Endodermal cell (in vitro differentiated cells): ENCODE measurements at regions not wholly inside any gene's neighbourhood (a gene's known extent, or its start where the extent isn't known, plus 50 kb on each side); places are given as distances from the start of the nearest gene placed in this dataset.

Experiments used
- DNase-seq: peaks from one replicate; pipeline ENCODE4 v3.0.0-alpha.2; 2017
- H3K27ac ChIP-seq: 2 replicates; pipeline ENCODE4 v1.5.1; 2013; ENCODE audit warnings: mild to moderate bottlenecking, low read depth, low read length, moderate library complexity
- H3K27me3 ChIP-seq: 2 replicates; pipeline ENCODE4 v1.6.1; 2013; ENCODE audit warnings: mild to moderate bottlenecking, low read length, moderate library complexity; ENCODE audit not compliant: insufficient read depth, control insufficient read depth, poor library complexity, severe bottlenecking
- H3K36me3 ChIP-seq: 2 replicates; pipeline ENCODE4 v1.7.0; 2013; ENCODE audit warnings: mild to moderate bottlenecking, low read length, moderate library complexity; ENCODE audit not compliant: control insufficient read depth, insufficient read depth
- H3K4me1 ChIP-seq: one replicate; pipeline ENCODE4 v1.7.0; 2013; ENCODE audit warnings: low read length; ENCODE audit not compliant: control insufficient read depth, insufficient read depth
- H3K4me3 ChIP-seq: 2 replicates; pipeline ENCODE4 v1.5.1; 2013; ENCODE audit warnings: mild to moderate bottlenecking, low read length, moderate library complexity
- H3K9ac ChIP-seq: 2 replicates; pipeline ENCODE4 v1.6.1; 2013; ENCODE audit warnings: mild to moderate bottlenecking, low read length, moderate library complexity; ENCODE audit not compliant: poor library complexity, severe bottlenecking; ENCODE audit errors: extremely low read depth
- H3K9me3 ChIP-seq: 2 replicates; pipeline ENCODE4 v1.6.1; 2013; ENCODE audit warnings: mild to moderate bottlenecking, low read length, moderate library complexity; ENCODE audit not compliant: control insufficient read depth
- H3K27ac Mint-ChIP-seq: 2 replicates; pipeline ENCODE4 v1.8.0; 2020; ENCODE audit warnings: mixed read lengths
- H3K27me3 Mint-ChIP-seq: 2 replicates; pipeline ENCODE4 v1.8.0; 2021; ENCODE audit warnings: mild to moderate bottlenecking, mixed read lengths; ENCODE audit not compliant: insufficient read depth
- H3K36me3 Mint-ChIP-seq: 2 replicates; pipeline ENCODE4 v1.8.0; 2020; ENCODE audit warnings: low read depth, mixed read lengths
- H3K4me1 Mint-ChIP-seq: 2 replicates; pipeline ENCODE4 v1.8.0; 2020; ENCODE audit warnings: mixed read lengths
- H3K4me3 Mint-ChIP-seq: 2 replicates; pipeline ENCODE4 v1.8.0; 2020; ENCODE audit warnings: mild to moderate bottlenecking, moderate library complexity, mixed read lengths
- H3K9me3 Mint-ChIP-seq: 2 replicates; pipeline ENCODE4 v1.8.0; 2020; ENCODE audit warnings: mild to moderate bottlenecking, mixed read lengths
- WGBS, 2 experiments: methylation state at CpG; one replicate each; pipeline versions ENCODE4 v1.1.5 to v1.1.7; 2013; ENCODE audit warnings: missing lambda C conversion rate in 2 of 2, mixed read lengths in 1 of 2; ENCODE audit not compliant: insufficient coverage in 1 of 2, insufficient read length in 1 of 2; 5-methylcytosine and 5-hydroxymethylcytosine counted together
- TF ChIP-seq, protein P1 (sequence below): fragments of 200-600 bp; sonication (generic); conservative IDR thresholded peaks from 2 replicates; pipeline ENCODE4 v1.5.0; 2021; ENCODE audit warnings: antibody characterized with exemption, mild to moderate bottlenecking

DNA sequence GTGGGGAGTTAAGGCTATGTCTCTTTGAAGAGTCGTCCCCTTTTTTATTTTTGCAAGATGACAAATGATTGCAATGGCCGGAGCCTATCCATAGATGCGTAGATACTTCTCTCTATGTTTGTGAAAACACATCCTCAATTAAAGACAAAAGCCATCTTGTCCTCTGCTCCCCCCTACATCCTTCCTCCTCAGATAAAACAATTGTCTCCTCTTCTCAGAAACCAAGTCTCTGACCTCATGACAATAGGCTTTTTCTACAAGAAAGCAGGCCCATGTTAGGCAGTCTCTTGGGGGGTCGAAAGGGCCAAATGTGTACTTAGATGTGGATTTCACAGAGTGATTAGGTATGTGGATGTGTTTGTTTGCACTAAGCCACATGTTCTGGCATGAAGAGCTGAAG, 51.1 kb upstream of the SSTR4 start:
- TF ChIP-seq, protein P1, sequence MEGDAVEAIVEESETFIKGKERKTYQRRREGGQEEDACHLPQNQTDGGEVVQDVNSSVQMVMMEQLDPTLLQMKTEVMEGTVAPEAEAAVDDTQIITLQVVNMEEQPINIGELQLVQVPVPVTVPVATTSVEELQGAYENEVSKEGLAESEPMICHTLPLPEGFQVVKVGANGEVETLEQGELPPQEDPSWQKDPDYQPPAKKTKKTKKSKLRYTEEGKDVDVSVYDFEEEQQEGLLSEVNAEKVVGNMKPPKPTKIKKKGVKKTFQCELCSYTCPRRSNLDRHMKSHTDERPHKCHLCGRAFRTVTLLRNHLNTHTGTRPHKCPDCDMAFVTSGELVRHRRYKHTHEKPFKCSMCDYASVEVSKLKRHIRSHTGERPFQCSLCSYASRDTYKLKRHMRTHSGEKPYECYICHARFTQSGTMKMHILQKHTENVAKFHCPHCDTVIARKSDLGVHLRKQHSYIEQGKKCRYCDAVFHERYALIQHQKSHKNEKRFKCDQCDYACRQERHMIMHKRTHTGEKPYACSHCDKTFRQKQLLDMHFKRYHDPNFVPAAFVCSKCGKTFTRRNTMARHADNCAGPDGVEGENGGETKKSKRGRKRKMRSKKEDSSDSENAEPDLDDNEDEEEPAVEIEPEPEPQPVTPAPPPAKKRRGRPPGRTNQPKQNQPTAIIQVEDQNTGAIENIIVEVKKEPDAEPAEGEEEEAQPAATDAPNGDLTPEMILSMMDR: no peak
- Mint-ChIP-seq H3K27ac (no peak overlapping the region), H3K9me3 (peaks cover 17% of the 10 kb centered on the region), H3K27me3 (peaks cover 11% of the 10 kb centered on the region), H3K4me1 (peaks cover 4% of the 10 kb centered on the region), H3K4me3 (no peak overlapping the region), H3K36me3 (no peaks in the 10 kb centered on the region)
- Histone ChIP-seq H3K4me1 (no peaks in the 10 kb centered on the region), H3K27ac (no peak overlapping the region), H3K9me3 (no peaks in the 10 kb centered on the region), H3K27me3 (no peaks in the 10 kb centered on the region), H3K36me3 (no peaks in the 10 kb centered on the region), H3K9ac (no peak overlapping the region), H3K4me3 (no peak overlapping the region)
- DNase-seq: no peak
- WGBS, 2 experiments: 80 to 89% methylated on average over 1 to 4 of the region's 4 CpGs

GRCh38 chr20:22984606-22985005, 50.5 kb upstream of the SSTR4 start:
- no peaks in the 10 kb centered on the region for H3K36me3 ChIP-seq
- WGBS, 2 experiments: 93 to 97% methylated on average over 8 of the region's 8 CpGs
- H3K4me3 ChIP-seq: no peak overlapping the region
- H3K9me3 ChIP-seq: no peaks in the 10 kb centered on the region
- H3K27ac ChIP-seq: no peak overlapping the region
- no peaks in the 10 kb centered on the region for H3K27me3 ChIP-seq
- H3K4me1 ChIP-seq: no peaks in the 10 kb centered on the region
- H3K9ac ChIP-seq: no peak overlapping the region
- Mint-ChIP-seq H3K4me3 (no peak overlapping the region), H3K4me1 (peaks cover 9% of the 10 kb centered on the region), H3K27ac (no peak overlapping the region), H3K9me3 (peaks cover 16% of the 10 kb centered on the region), H3K36me3 (no peaks in the 10 kb centered on the region), H3K27me3 (peaks cover 11% of the 10 kb centered on the region)
- TF ChIP-seq, protein P1: no peak
- peak; percentile 13 for DNase-seq

- Histone ChIP-seq H3K27ac (no peak overlapping the region), H3K36me3 (no peaks in the 10 kb centered on the region), H3K4me1 (no peaks in the 10 kb centered on the region), H3K4me3 (no peak overlapping the region), H3K9me3 (no peaks in the 10 kb centered on the region), H3K9ac (no peak overlapping the region), H3K27me3 (no peaks in the 10 kb centered on the region)
- Mint-ChIP-seq H3K36me3 (no peaks in the 10 kb centered on the region), H3K4me1 (peaks cover 9% of the 10 kb centered on the region), H3K27ac (no peak overlapping the region), H3K9me3 (peaks cover 11% of the 10 kb centered on the region), H3K4me3 (no peak overlapping the region), H3K27me3 (peaks cover 14% of the 10 kb centered on the region)
- TF ChIP-seq, protein P1: no peak
- 95 to 98% methylated on average over 3 to 5 of the region's 5 CpGs for WGBS, 2 experiments
- DNase-seq: peak; percentile 15
Observed at GRCh38 chr20:22985239-22985778, 49.8 kb upstream of the SSTR4 start.
